HG03460 (cell line): ENCODE measurements at regions not wholly inside any gene's neighbourhood (a gene's known extent, or its start where the extent isn't known, plus 50 kb on each side); places are given as distances from the start of the nearest gene placed in this dataset.
"Not testable (repeated sequence)": the region's sequence is repeated elsewhere in the genome, so short reads cannot be mapped to it uniquely, and the experiment has no call there.

Experiments used
- ATAC-seq: cut with Tn5 transposase; IDR thresholded peaks from one replicate; pipeline ENCODE4 v1.9.1; 2021; ENCODE audit not compliant: unreplicated experiment

DNA sequence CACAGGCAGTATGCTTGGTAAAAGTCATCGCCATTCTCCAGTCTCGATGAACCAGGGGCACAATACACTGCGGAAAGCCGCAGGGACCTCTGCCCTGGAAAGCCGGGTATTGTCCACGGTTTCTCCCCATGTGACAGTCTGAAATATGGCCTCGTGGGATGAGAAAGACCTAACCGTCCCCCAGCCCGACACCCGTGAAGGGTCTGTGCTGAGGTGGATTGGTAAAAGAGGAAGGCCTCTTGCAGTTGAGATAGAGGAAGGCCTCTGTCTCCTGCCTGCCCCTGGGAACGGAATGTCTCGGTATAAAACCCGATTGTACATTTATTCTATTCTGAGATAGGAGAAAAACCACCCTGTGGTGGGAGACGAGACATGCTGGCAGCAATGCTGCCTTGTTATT is 149.1 kb downstream of the TMEM121 start:
- not testable (repeated sequence) for ATAC-seq

DNA sequence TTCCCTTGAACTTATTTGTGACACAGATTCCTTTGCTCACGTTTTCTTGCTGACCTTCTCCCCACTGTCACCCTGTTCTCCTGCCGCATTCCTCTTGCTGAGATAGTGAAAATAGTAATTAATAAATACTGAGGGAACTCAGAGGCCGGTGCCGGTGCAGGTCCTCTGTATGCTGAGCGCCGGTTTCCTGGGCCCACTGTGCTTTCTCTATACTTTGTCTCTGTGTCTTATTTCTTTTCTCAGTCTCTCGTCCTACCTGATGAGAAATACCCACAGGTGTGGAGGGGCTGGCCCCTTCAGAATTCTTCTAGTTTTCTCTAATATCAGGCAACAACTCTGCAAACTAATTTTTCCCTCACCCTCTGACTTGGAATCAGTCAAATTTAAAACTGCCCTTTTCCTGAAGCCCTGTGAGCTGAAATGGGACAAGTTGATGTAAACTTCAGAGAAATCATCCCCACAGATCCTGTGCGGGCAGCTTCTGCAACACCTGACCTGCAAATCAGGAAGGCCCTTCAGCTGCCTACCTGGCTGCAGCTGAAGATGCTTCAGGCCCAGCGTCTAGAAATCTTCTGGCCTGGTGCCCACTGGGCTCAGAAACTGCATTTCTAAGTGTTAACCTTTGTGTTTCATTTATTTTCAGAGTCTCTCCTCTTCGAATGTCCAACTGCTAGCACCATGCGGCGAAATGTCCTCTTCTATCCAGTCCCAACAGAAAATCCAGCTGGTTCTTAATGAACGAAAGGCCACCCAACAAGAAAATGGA is 149.7 kb downstream of the TMEM121 start:
- not testable (repeated sequence) for ATAC-seq

DNA sequence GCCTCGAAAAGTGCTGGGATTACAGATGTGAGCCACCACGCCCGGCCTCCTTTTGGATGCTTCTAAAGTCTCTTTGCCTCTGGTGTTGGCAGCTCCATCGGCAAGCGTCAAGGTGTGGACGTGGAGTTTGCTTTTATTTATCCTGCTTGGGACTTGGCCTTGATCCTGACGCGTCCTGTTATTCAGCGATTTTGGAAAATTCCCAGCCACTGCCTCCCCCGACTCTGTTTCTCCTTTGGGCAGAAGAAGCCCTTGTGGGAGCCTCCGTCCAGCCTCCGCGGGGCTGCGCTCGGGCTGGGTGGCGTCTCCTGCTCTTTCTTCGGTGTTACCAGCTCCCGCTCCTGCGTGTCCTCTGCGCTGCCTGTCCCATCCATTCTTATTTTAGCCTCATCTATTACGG is 151.7 kb downstream of the TMEM121 start:
- ATAC-seq, result not testable (repeated sequence)

DNA sequence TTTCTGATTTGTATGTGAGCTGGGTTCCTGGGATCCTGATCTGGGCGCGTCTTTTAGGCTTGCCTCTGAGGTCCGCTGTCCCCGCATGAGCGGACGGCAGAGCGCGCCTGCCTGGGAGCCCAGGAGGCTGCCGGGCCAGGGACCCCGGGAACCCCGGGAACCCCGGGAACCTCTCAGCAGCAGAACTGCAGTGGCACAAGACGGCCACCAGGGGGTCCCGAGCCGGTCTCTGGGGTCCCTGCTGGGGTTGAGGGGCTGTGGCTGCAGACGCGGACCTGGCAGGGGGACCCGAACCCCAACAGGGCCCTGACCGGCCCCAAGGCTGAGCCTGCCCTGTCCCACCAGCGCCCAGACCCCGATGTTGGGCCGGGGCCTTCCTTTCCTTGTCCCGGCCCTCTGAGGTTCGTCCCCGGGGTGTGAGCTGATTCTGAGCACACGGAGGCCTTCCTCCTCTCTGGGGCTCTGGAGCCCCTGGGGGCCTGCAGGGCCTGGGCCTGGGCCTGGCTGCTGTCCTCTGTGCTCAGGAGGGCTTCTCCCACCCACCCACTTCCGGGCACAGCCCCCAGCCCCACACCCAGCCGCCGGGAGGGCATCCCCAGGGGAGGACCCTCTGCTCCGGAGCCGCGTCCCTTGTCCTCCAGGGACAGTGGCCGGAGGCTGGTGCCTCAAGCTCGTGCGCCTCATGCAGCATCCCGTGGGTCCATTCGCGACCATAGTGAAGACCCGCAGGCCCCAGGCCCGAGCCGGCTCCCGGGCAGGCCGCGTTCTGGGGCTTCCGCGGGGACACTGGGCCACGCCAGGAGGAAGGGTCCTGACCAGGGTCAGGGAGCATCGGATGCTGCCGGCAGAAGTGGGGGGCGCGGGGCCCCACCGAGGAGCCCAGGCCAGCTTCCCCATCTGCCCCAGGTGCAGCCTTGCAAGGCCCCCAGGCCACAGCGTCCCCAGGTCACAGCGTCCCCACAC is 152.9 kb downstream of the TMEM121 start:
- not testable (repeated sequence) for ATAC-seq

DNA sequence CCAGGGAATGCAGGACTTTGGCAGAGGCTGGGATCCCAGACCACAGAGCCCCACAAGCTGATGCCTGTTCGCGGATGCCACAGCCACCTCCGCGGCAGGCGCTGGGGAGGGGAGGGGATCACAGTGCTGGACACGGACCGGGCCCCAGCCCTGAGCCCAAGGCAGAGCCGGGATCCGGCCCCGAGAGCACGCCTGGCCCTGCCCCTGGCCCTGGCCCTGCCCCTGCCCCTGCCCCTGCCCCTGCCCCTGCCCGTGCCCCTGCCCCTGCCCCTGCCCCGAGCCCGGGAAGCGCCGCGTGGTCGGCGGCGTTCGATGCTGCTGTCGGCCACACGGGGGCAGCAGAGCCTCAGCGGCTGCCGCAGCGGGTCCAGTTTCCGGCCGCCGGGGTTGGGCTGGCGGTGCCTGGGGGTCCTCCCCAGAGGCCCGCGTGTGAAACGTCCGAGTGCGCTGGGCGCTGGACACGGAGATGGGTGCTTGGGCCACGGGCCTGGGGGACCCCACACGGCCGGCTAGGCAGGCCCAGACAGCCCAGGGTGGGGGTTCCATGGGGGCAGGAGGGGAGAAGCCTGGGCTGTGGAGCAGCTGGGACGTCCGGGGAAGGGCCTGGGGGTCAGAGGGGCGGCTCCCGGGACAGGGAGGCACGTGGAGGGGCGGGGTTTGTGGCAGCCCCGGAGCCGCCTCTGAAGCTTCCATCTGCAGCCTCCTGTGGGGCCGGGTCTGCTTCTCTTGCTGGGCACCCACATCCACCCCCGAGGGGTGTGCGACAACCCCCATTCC is 153.8 kb downstream of the TMEM121 start:
- ATAC-seq, result peak; percentile 46

DNA sequence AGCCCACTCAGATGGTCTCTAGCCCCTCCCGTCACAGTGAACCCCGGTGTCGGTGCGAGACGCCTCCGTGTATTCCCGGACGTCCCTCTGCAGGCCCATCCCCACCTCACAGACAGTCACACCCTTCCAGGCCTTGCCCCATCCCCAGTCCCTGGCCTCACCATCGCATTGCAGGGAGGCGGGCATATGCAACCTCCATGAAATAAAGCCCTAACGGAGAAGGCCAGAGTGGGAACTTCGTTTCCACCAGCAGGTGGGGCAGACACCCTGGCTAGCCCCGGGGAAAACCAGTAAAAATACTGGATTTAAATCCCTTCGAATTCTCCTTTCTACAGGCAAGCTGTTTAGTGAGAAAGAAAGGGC is 154.3 kb downstream of the TMEM121 start:
- peak; percentile 34 for ATAC-seq

DNA sequence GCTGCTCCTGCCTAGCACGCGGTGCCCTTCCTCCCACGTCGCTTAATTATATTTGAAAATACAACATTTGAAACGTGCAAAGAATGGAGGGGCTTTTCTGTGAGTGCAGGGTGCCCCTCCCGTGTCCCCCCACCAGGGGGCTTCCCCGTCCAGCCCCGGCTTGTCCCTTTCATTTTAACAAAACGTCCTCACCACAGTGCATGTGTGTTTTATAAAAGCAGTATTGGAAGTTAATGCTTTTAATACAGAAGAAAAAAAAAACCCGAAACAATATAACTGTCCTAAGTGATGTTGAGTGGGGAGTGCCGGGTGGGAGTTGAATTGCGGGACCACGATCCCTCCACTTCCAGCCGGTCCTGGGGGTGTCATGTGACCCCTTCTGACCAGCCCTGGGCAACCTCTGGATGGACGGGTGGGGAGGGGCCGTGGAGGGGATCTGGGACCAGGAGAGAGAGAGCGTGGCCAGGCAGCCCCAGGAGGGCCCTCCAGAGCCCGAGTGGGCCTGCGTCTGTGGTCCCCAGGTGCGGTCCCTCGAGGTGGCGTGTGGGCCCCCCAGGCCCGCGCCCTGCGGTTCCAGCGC is 155.3 kb downstream of the TMEM121 start:
- ATAC-seq, result not testable (repeated sequence)

DNA sequence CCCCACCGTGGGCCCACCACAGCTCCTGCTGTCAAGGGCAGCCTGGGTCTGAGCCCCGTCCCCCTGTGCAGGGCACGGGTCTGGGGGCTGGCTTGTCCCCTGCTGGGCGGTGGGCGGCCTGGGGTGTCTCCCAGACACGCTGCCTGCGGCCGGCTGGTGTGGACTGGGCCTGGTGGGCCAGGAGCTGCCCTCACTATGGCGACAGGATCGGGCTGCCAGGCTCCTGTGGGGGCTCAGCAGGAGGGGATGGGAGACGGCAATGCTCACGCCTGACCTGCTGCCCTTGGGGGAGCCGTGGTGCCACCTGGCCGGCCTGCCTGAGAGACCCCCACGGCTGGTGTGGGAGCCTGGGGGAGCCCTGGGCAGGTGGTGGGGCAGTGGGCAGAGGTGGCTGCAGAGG is 156.1 kb downstream of the TMEM121 start:
- ATAC-seq, result not testable (repeated sequence)

DNA sequence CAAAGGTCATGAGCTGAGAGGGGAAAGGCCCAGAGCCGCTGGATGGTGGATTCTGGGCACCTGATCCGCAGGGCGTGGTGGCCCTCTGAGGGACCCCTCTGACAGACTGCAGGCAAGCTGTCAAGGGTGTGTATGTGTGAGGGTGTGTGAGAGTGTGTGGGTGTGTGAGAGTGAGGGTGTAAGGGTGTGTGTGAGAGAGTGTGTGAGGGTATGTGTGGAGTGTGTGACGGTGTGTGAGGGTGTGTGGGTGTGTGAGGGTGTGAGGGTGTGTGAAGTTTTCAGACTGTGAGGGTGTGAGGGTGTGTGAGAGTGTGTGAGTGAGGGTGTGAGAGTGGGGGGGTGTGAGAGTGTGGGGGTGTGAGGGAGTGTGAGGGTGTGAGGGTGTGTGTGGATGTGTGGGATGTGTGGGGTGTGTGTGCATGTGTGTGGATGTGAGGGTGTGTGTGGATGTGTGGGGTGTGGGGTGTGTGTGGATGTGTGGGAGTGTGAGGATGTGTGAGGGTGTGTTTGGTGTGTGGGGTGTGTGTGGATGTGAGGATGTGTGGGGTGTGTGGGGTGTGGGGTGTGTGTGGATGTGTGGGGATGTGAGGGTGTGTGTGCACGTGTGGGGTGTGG is 156.7 kb downstream of the TMEM121 start:
- ATAC-seq, result no peak

DNA sequence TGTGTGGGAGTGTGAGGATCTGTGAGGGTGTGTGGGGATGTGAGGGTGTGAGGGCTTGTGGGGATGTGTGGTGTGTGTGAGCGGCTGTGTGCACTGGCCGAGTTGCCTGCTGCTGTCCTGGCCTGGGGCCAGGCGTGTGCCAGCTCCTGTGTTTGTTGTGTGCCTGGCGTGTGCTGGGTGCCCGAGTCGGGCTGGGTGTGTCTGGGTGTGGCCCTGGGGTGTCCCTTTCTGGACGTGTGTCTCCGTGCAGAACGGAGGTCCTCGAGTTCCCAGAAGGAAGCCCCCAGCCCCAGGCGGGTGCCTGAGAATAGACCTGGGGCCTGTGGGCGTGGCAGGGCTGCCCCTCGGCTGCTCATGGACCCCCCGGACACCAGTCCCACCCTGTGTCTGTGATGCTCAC is 157.7 kb downstream of the TMEM121 start:
- not testable (repeated sequence) for ATAC-seq

DNA sequence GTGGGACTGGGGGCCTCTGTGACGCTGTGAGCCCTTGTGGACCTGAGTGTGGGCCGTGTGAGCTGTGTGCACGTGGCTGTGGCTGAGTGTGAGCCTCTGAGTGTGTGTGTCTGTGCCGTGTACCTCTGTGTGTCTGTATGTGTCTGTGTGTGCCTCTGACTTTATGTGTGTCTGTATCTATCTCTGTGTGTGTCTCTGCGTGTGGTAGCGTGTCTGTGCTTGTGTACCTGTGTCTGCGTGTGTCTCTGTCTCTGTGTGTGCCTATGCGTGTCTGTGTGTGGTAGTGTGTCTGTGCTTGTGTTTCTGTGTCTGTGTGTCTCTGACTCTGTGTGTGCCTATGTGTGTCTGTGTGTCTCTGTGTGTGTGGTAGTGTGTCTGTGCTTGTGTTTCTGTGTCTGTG is 158.2 kb downstream of the TMEM121 start:
- not testable (repeated sequence) for ATAC-seq

DNA sequence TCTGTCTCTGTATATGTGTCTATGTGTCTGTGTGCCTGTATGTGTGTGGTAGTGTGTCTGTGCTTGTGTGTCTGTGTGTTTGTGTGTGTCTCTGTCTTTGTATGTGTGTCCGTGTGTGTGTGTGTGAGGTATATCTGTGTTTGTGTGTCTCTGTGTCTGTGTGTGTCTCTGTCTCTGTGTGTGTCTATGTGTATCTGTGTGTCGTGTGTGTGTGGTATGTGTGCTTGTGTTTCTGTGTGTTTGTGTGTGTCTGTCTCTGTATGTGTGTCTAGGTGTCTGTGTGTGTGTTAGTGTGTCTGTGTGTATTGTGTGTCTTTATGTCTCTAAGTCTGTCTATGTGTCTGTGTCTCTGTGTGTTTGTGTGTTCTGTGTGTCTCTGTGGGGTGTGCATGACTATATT is 158.6 kb downstream of the TMEM121 start:
- no peak for ATAC-seq

DNA sequence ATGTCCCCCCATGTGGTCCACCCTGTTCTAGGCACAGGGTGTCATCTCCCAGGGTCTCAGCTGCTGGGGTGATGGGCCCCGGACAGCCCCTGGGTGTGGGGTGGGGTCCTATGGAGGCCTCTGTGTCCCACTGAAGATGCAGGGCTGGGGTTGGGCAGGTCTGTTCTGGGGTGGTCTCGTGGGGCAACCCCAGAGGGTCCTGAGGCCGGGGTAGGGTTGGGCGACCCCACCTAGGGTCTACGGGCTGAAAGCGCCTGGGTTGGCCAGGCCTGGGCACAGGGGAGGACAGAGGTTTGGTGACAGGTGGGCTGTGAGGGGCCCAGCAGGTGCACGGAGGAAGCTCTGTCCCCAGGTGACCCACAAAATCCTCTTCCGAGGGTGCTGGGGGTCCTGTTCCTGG is 159.2 kb downstream of the TMEM121 start:
- not testable (repeated sequence) for ATAC-seq

DNA sequence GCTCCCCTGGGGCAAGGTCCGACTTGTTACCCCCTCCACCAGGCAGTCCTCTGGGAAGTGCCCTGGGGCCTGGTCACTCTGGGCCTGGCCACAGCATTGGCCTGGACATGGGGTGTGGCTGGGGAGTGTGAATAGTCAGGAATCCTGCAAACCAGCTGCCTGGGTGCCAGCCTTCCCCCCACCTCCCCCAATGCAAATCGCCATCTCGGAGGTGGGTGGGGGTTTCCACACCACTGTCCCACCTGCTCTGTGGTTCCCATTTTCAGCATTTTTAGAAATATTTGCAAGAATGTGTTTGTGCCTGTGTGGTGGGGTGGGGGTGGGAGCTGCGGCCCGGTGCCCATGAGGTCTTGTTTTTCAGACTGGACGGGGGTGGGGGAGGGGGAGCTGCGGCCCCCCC is 159.7 kb downstream of the TMEM121 start:
- ATAC-seq, result peak; percentile 42

DNA sequence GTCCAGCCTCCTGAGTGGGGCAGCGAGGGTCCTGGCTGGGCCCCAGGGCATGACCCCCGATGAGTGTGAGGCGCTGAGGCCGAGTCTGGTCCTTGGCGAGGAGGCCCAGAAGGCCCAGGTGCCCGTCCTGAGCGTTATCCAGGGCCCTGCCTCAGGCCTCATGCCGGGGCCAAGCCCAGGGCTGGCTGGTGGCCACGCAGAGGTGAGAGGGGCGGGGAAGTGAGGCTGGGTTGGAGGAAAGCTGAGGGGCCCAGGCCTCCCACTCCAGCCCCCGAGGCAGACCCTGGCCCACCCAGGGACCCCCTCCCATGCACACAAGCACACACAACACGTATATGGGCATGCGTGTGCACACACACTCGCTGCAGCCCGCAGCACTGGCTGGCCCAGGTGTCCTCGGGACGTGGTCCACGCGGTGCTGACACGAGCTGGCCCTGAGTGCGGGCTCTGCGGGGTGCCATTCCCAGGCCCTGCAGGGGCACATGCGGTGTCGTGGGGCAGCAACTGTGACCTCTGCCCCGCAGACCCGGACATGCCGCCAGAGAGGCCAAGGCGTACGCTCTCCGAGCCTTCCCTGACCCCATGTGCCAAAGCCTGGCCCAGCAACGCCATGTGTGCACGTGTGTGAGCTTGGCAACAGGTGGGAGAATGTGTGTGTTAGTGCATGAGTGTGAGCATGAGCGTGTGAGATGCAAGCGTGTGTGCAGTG is 160.2 kb downstream of the TMEM121 start:
- peak; percentile 7 for ATAC-seq

DNA sequence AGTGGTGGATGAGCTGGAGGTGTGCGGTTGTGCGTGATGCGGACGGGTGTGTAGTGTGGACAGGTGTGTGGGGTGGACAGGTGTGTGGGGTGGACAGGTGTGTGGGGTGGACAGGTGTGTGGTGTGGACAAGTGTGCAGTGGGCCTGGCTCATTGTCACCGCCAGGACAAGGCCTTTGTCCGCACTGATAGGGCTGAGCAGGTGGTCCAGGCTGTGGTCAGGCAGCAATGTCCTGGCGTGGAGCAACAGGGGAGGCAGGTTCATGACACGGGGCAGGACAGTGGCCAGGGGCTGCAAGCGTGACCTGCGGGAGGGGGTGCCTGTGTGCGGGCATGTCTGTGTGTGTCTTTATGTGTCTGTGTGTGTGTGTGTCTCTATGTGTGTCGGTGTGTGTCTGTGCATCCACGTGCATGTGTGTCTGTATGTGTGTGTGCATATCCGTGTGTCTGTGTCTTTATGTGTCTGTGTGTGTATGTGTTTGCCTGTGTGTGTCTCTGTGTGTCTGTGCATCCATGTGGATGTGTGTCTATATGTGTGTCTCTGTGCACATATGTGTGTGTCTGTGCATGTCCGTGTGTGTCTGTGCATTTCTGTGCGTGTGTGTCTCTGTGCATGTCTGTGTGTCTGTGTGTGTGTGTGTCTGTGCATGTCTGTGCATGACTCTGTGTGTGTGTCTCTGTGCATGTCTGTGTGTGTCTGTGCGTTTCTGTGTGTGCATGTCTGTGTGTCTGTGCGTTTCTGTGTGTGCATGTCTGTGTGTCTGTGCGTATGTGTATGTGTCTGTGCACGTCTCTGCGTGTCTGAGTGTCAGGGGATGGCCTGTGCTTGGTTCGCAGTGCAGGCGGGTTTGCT is 161.0 kb downstream of the TMEM121 start:
- not testable (repeated sequence) for ATAC-seq

DNA sequence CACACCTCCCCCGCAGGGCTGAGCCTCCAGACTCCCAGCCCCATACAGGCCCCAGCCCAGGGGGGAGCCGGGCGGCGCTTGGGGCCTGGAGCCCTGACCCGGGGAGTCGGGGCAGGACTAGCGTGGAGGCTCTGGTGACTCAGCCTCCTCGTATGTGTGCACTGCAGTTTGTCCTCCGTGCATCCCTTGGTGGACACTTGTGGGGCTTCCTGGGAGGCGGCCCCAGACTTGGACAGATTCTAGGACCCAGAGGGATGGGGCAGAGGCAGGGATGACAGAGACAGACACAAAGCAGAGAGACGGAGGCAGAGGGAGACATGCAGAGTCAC is 161.6 kb downstream of the TMEM121 start:
- peak; percentile 32 for ATAC-seq

DNA sequence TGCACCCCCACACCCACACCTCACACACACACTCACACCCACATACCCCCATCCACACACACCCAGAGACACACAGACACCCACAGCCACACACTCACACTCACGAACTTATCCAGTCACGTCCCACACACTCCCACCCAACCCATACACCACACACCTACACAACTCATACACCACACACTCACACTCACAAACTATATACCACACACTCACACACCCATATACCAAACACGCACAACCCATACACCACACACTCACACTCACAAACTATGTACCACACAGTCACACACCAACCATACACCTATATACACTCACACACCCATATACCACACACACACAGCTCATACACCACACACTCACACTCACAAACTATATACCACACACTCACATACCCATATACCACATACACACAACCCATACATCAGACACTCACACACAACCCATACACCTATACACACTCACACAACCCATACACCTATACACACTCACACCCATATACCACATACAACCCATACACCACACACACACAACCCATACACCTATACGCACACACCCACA is 162.4 kb downstream of the TMEM121 start:
- not testable (repeated sequence) for ATAC-seq

DNA sequence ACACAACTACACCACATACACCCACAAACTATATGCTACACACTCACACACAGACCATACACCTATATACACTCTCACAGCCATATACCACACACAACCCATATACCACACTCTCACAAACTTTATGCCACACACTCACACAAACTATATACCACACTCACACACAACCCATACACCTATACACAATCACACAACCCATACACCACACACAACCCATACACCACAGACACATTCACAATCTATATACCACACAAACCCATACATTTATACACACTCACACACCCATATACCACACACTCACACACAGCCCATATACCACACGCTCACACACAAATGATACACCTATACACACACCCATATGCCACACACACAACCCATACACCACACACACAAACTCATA is 163.3 kb downstream of the TMEM121 start:
- no peak for ATAC-seq
